H9 (cell line): ENCODE measurements at regions not wholly inside any gene's neighbourhood (a gene's known extent, or its start where the extent isn't known, plus 50 kb on each side); places are given as distances from the start of the nearest gene placed in this dataset.

Experiments used
- DNase-seq: peaks from one replicate; pipeline ENCODE4 v3.0.0-alpha.2; 2017
- H2AFZ ChIP-seq: one replicate; pipeline ENCODE4 v1.6.1; 2013; ENCODE audit warnings: mild to moderate bottlenecking, low read length, control low read depth, moderate library complexity
- H2AK5ac ChIP-seq: 2 replicates; pipeline ENCODE4 v1.6.1; 2013; ENCODE audit warnings: low read length, control low read depth, mixed read lengths; ENCODE audit not compliant: insufficient read length
- H2BK120ac ChIP-seq: one replicate; pipeline ENCODE4 v1.6.1; 2013; ENCODE audit warnings: low read depth, mild to moderate bottlenecking, low read length, control low read depth, inconsistent platforms; ENCODE audit not compliant: poor library complexity, severe bottlenecking
- H2BK12ac ChIP-seq: 2 replicates; pipeline ENCODE4 v1.6.1; 2013; ENCODE audit warnings: low read length, control low read depth, mixed read lengths, low read depth; ENCODE audit not compliant: insufficient read length
- H2BK15ac ChIP-seq: 2 replicates; pipeline ENCODE4 v1.6.1; 2013; ENCODE audit warnings: low read depth, low read length, control low read depth
- H2BK20ac ChIP-seq: one replicate; pipeline ENCODE4 v1.6.1; 2013; ENCODE audit warnings: low read depth, mild to moderate bottlenecking, low read length, control low read depth, inconsistent platforms; ENCODE audit not compliant: poor library complexity, severe bottlenecking
- H2BK5ac ChIP-seq: 2 replicates; pipeline ENCODE4 v1.6.1; 2013; ENCODE audit warnings: low read length, control low read depth, mixed read lengths; ENCODE audit not compliant: insufficient read length
- H3K14ac ChIP-seq: 2 replicates; pipeline ENCODE4 v1.6.1; 2013; ENCODE audit warnings: low read length, control low read depth; ENCODE audit not compliant: insufficient read depth
- H3K18ac ChIP-seq: 2 replicates; pipeline ENCODE4 v1.6.1; 2013; ENCODE audit warnings: low read depth, mild to moderate bottlenecking, mixed read lengths, low read length, control low read depth; ENCODE audit not compliant: insufficient read length
- H3K23ac ChIP-seq: 2 replicates; pipeline ENCODE4 v1.6.1; 2013; ENCODE audit warnings: low read length, control low read depth, mixed read lengths, low read depth; ENCODE audit not compliant: insufficient read length
- H3K23me2 ChIP-seq: 2 replicates; pipeline ENCODE4 v1.6.1; 2013; ENCODE audit warnings: low read depth, mild to moderate bottlenecking, mixed read lengths, low read length, control low read depth; ENCODE audit not compliant: insufficient read length, poor library complexity, severe bottlenecking
- H3K27ac ChIP-seq: 2 replicates; pipeline ENCODE4 v1.5.1; 2013; ENCODE audit warnings: low read length, control low read depth, mixed read lengths, low read depth; ENCODE audit not compliant: insufficient read length
- H3K27me3 ChIP-seq: 2 replicates; pipeline ENCODE4 v1.6.1; 2013; ENCODE audit warnings: low read length, control low read depth, inconsistent platforms; ENCODE audit not compliant: insufficient read depth
- H3K4ac ChIP-seq: 2 replicates; pipeline ENCODE4 v1.6.1; 2013; ENCODE audit warnings: low read depth, mild to moderate bottlenecking, control low read depth, inconsistent platforms, low read length, moderate library complexity
- H3K4me1 ChIP-seq: 2 replicates; pipeline ENCODE4 v1.6.1; 2013; ENCODE audit warnings: low read length, control low read depth, inconsistent platforms; ENCODE audit not compliant: insufficient read depth
- H3K4me2 ChIP-seq: 2 replicates; pipeline ENCODE4 v1.6.1; 2013; ENCODE audit warnings: low read length, control low read depth, mixed read lengths; ENCODE audit not compliant: insufficient read length, insufficient read depth
- H3K56ac ChIP-seq: 2 replicates; pipeline ENCODE4 v1.6.1; 2013; ENCODE audit warnings: low read depth, mild to moderate bottlenecking, mixed read lengths, low read length, control low read depth; ENCODE audit not compliant: insufficient read length
- H3K79me1 ChIP-seq: 2 replicates; pipeline ENCODE4 v1.6.1; 2013; ENCODE audit warnings: low read depth, mild to moderate bottlenecking, moderate library complexity, low read length, control low read depth, inconsistent platforms; ENCODE audit not compliant: insufficient read depth, poor library complexity, severe bottlenecking
- H3K79me2 ChIP-seq: 2 replicates; pipeline ENCODE4 v1.6.1; 2013; ENCODE audit warnings: low read length, control low read depth, inconsistent platforms; ENCODE audit not compliant: insufficient read depth
- H3K9ac ChIP-seq: 2 replicates; pipeline ENCODE4 v1.6.1; 2013; ENCODE audit warnings: low read length, control low read depth, mixed read lengths; ENCODE audit not compliant: insufficient read length; ENCODE audit errors: extremely low read depth
- H3K9me3 ChIP-seq: one replicate; pipeline ENCODE4 v1.6.1; 2013; ENCODE audit warnings: low read depth, low read length, inconsistent platforms; ENCODE audit not compliant: control insufficient read depth
- H3T11ph ChIP-seq: one replicate; pipeline ENCODE4 v1.6.1; 2013; ENCODE audit warnings: mild to moderate bottlenecking, low read length, control low read depth, inconsistent platforms
- H4K20me1 ChIP-seq: one replicate; pipeline ENCODE4 v1.6.1; 2013; ENCODE audit not compliant: control insufficient read depth, insufficient read length, insufficient read depth
- H4K5ac ChIP-seq: 2 replicates; pipeline ENCODE4 v1.6.1; 2013; ENCODE audit warnings: low read depth, mild to moderate bottlenecking, mixed read lengths, low read length, control low read depth; ENCODE audit not compliant: insufficient read length
- H4K8ac ChIP-seq: replicated peaks from 2 replicates; pipeline ENCODE4 v1.6.1; 2013; ENCODE audit warnings: low read length, control low read depth, mixed read lengths, low read depth; ENCODE audit not compliant: insufficient read length
- H4K91ac ChIP-seq: 2 replicates; pipeline ENCODE4 v1.6.1; 2013; ENCODE audit warnings: low read depth, mild to moderate bottlenecking, moderate library complexity, mixed read lengths, low read length, control low read depth; ENCODE audit not compliant: insufficient read length
- H3K27ac Mint-ChIP-seq, 3 experiments: 2 replicates in 2 of 3; 3 replicates in 1 of 3; pipeline ENCODE4 v1.8.0; 2020 to 2021; ENCODE audit warnings: mixed read lengths in 3 of 3, mild to moderate bottlenecking in 1 of 3, moderate library complexity in 1 of 3
- H3K27me3 Mint-ChIP-seq: 2 replicates; pipeline ENCODE4 v1.8.0; 2021; ENCODE audit warnings: low read depth, mild to moderate bottlenecking, moderate library complexity, mixed read lengths
- H3K36me3 Mint-ChIP-seq, 3 experiments: 2 replicates in 2 of 3; 3 replicates in 1 of 3; pipeline ENCODE4 v1.8.0; 2020 to 2021; ENCODE audit warnings: low read depth in 3 of 3, mixed read lengths in 3 of 3; ENCODE audit not compliant: insufficient read depth in 1 of 3
- H3K4me1 Mint-ChIP-seq, 2 experiments: 2 replicates each; pipeline ENCODE4 v1.8.0; 2020; ENCODE audit warnings: mixed read lengths in 2 of 2
- H3K4me3 Mint-ChIP-seq, 2 experiments: 2 replicates in 1 of 2; 3 replicates in 1 of 2; pipeline ENCODE4 v1.8.0; 2020 to 2021; ENCODE audit warnings: mild to moderate bottlenecking in 2 of 2, mixed read lengths in 2 of 2, moderate library complexity in 1 of 2
- H3K9me3 Mint-ChIP-seq, 2 experiments: 2 replicates in 1 of 2; 3 replicates in 1 of 2; pipeline ENCODE4 v1.8.0; 2020; ENCODE audit warnings: mild to moderate bottlenecking in 2 of 2, mixed read lengths in 2 of 2, moderate library complexity in 1 of 2
- CTCF ChIP-seq: fragments of 200-600 bp; sonication (generic); conservative IDR thresholded peaks from 3 replicates; pipeline ENCODE4 v1.8.0; 2021; ENCODE audit warnings: antibody characterized with exemption, mild to moderate bottlenecking
- WGBS: extraction: QIAGEN DNeasy Blood & Tissue Kit; methylation state at CpG from one replicate; pipeline ENCODE4 v1.1.7; 2013; ENCODE audit warnings: missing lambda C conversion rate, low lambda C conversion rate, mixed read lengths; ENCODE audit not compliant: insufficient read length; ENCODE audit errors: extremely low coverage; 5-methylcytosine and 5-hydroxymethylcytosine counted together

- no peaks in the 10 kb centered on the region for H3K79me2 ChIP-seq
- no peak overlapping the region for H2AK5ac ChIP-seq
- H3K23ac ChIP-seq: no peak overlapping the region
- H3K27me3 ChIP-seq: no peaks in the 10 kb centered on the region
- no peak overlapping the region for H2BK15ac ChIP-seq
- no peak for TF ChIP-seq CTCF
- H3K4ac ChIP-seq: no peak overlapping the region
- no peak overlapping the region for H3K18ac ChIP-seq
- Mint-ChIP-seq H3K9me3 (no peaks in the 10 kb centered on the region), H3K27ac (peak overlapping the region in 2 of 3 experiments; percentile 62 to 90; a peak in 5 of 7 replicates), H3K4me3 (peak overlapping the region; percentile 39 to 64), H3K4me1 (peaks cover 56 to 60% of the 10 kb centered on the region in 2 experiments), H3K36me3 (peaks cover 0 to 2% (median 0%) of the 10 kb centered on the region in 3 experiments; a peak in 4 of 7 replicates), H3K27me3 (peaks cover 57% of the 10 kb centered on the region)
- H3T11ph ChIP-seq: no peak overlapping the region
- no peaks in the 10 kb centered on the region for H3K9me3 ChIP-seq
- no peak overlapping the region for H4K91ac ChIP-seq
- H2BK5ac ChIP-seq: no peak overlapping the region
- H3K4me1 ChIP-seq: peaks cover 8% of the 10 kb centered on the region; the same call in 1 of the 2 replicates
- WGBS: no CpG with 5 or more reads among the region's 27 CpGs
- H3K4me2 ChIP-seq: peak overlapping the region; percentile 13
- H2BK120ac ChIP-seq: no peak overlapping the region
- H3K56ac ChIP-seq: no peak overlapping the region
- no peak overlapping the region for H2AFZ ChIP-seq
- no peaks in the 10 kb centered on the region for H3K23me2 ChIP-seq
- H4K5ac ChIP-seq: no peak overlapping the region
- H3K14ac ChIP-seq: no peak overlapping the region
- no peak overlapping the region for H2BK12ac ChIP-seq
- H4K8ac ChIP-seq: no peak overlapping the region
- no peaks in the 10 kb centered on the region for H3K79me1 ChIP-seq
- H2BK20ac ChIP-seq: no peak overlapping the region
- DNase-seq: peak; percentile 64
- H4K20me1 ChIP-seq: no peaks in the 10 kb centered on the region
- no peak overlapping the region for H3K27ac ChIP-seq
- H3K9ac ChIP-seq: no peak overlapping the region
Observed at GRCh38 chr4:4762909-4763821, 96.3 kb upstream of the MSX1 start.
